22Rv1 (cell line): ENCODE measurements at regions not wholly inside any gene's neighbourhood (a gene's known extent, or its start where the extent isn't known, plus 50 kb on each side); places are given as distances from the start of the nearest gene placed in this dataset.

ENCODE experiments used
- CTCF ChIP-seq: fragments of 450-650 bp; IDR thresholded peaks from 2 replicates; pipeline ENCODE4 v1.5.1; 2017; ENCODE audit warnings: mild to moderate bottlenecking
- ZFX ChIP-seq: fragments of 450-650 bp; IDR thresholded peaks from 2 replicates; pipeline ENCODE4 v1.6.1; 2017; ENCODE audit warnings: antibody characterized with exemption, borderline replicate concordance

- TF ChIP-seq CTCF (no peak), ZFX (no peak)
Observed at GRCh38 chr7:54299426-54299825, 242.7 kb upstream of the VSTM2A start.
